Breast epithelium (tissue), 3 donors: ENCODE measurements at regions not wholly inside any gene's neighbourhood (a gene's known extent, or its start where the extent isn't known, plus 50 kb on each side); places are given as distances from the start of the nearest gene placed in this dataset.

ENCODE experiments used
- CTCF ChIP-seq, 3 donors: fragments of 450-650 bp; IDR thresholded peaks; one replicate each; pipeline ENCODE4 v1.5.1; 2016 to 2017; ENCODE audit warnings: antibody characterized with exemption in 3 of 3, mild to moderate bottlenecking in 3 of 3, moderate library complexity in 3 of 3
- POLR2A ChIP-seq: fragments of 450-650 bp; IDR thresholded peaks from one replicate; pipeline ENCODE4 v1.6.1; 2016; ENCODE audit warnings: antibody characterized with exemption, mild to moderate bottlenecking, moderate library complexity
- POLR2AphosphoS5 ChIP-seq, 3 donors: sonication (generic); formaldehyde crosslinking; IDR thresholded peaks; one replicate each; pipeline ENCODE4 v1.6.1; 2017; ENCODE audit warnings: antibody characterized with exemption in 3 of 3

GRCh38 chr12:58277231-58277630 lies 335.9 kb downstream of the ATP23 start:
- TF ChIP-seq CTCF (IDR thresholded peaks at IDR 0.05) (no peak), POLR2AphosphoS5 (IDR thresholded peaks at IDR 0.05) (no peak), POLR2A (no peak)
